ENCODE measurements at regions not wholly inside any gene's neighbourhood (a gene's known extent, or its start where the extent isn't known, plus 50 kb on each side); places are given as distances from the start of the nearest gene placed in this dataset.

DNA sequence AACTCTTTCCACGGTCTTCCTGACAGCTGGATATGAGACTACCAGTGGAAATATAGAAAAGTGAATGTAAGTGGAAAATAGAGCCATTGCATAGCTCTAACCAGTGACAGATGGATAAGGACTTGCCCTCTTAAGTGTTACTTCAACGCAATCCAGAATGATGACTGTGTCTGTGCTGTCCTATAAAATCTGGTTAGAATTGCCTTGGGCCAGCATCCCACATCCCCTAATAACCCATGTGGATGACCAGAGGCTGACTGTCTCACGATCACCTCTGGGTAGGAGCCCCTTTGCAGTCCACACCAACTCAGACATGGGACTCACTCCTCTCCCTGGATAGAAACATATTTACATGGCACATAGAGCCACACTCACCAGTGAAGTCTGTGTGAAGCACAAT lies 186.6 kb downstream of the C1D start:
- H3K36me3 ChIP-seq (replicated peaks in 1 of 2; ENCODE audit: insufficient read depth in 1 of 2, low read depth in 2 of 2) = no peaks in the 10 kb centered on the region
- intact Hi-C loops (cut with DNase I) = no loop called here
- no peaks in the 10 kb centered on the region for H3K9me3 ChIP-seq
- no peak for DNase-seq
- no peaks in the 10 kb centered on the region for H3K27me3 ChIP-seq
- no peaks in the 10 kb centered on the region for H3K4me1 ChIP-seq
- H3K4me3 ChIP-seq = no peak overlapping the region
- TF ChIP-seq, protein P1, sequence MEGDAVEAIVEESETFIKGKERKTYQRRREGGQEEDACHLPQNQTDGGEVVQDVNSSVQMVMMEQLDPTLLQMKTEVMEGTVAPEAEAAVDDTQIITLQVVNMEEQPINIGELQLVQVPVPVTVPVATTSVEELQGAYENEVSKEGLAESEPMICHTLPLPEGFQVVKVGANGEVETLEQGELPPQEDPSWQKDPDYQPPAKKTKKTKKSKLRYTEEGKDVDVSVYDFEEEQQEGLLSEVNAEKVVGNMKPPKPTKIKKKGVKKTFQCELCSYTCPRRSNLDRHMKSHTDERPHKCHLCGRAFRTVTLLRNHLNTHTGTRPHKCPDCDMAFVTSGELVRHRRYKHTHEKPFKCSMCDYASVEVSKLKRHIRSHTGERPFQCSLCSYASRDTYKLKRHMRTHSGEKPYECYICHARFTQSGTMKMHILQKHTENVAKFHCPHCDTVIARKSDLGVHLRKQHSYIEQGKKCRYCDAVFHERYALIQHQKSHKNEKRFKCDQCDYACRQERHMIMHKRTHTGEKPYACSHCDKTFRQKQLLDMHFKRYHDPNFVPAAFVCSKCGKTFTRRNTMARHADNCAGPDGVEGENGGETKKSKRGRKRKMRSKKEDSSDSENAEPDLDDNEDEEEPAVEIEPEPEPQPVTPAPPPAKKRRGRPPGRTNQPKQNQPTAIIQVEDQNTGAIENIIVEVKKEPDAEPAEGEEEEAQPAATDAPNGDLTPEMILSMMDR (IDR thresholded peaks at IDR 0.05) = no peak
- no peak for TF ChIP-seq POLR2A (IDR thresholded peaks at IDR 0.05)
- H3K27ac ChIP-seq = no peak overlapping the region
- 79 to 84% methylated on average over 3 of the region's 3 CpGs for WGBS, 2 donors
- ATAC-seq = no peak

DNA sequence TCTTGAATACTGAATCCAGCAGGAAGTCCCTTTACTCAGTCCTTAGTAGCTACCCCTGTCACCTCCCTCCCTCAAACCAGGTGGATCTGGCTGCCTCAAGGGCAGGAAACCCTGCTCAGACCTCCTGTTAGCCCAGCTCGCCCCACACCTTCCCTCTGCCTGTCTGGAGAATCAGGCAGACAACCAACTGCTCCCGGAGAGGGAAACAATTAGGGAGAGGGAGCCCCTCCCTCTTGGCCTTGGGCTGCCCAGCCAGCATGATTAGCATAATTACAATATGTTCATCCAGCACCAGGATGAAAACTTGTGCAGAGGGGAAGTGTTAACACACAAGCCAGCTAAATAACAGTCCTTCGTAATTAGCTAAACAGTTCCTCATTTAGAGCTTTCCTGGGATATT lies 185.5 kb downstream of the C1D start:
- no peaks in the 10 kb centered on the region for H3K9me3 ChIP-seq
- 41 to 57% methylated on average over 1 to 3 of the region's 3 CpGs for WGBS, 2 donors
- ATAC-seq (no peak), DNase-seq (no peak)
- H3K27me3 ChIP-seq = no peaks in the 10 kb centered on the region
- TF ChIP-seq, protein P1 (IDR thresholded peaks at IDR 0.05) = no peak
- no peak for TF ChIP-seq POLR2A (IDR thresholded peaks at IDR 0.05)
- H3K36me3 ChIP-seq (replicated peaks in 1 of 2; ENCODE audit: insufficient read depth in 1 of 2, low read depth in 2 of 2) = no peaks in the 10 kb centered on the region
- no peaks in the 10 kb centered on the region for H3K4me1 ChIP-seq
- intact Hi-C loops (cut with DNase I) = no loop called here
- H3K27ac ChIP-seq = no peak overlapping the region
- no peak overlapping the region for H3K4me3 ChIP-seq

DNA sequence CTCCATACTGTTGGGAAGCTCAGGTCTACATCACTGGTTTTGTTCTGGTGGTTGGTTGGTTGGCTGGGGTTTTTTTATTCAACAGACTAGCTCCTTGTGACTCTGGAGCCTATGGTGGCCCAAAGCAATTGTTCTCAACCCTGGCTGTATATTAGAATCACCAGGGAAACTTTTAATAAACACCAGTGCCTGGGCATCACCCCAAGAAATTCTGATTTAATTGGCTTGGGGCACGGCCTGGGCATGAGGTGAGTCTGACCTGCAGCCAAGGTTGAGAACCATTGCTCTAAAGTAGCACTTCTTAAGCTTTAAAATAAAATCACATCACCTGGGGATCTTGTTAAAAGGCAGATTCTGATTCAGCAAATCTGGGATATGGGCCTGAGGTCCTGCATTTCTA lies 184.1 kb downstream of the C1D start:
- H3K27me3 ChIP-seq = no peaks in the 10 kb centered on the region
- no peaks in the 10 kb centered on the region for H3K36me3 ChIP-seq (replicated peaks in 1 of 2; ENCODE audit: insufficient read depth in 1 of 2, low read depth in 2 of 2)
- DNase-seq = no peak
- intact Hi-C loops (cut with DNase I) = no loop called here
- WGBS, 2 donors = 33 to 78% methylated on average over 1 of the region's 1 CpG
- no peaks in the 10 kb centered on the region for H3K4me1 ChIP-seq
- H3K27ac ChIP-seq = no peak overlapping the region
- TF ChIP-seq POLR2A (IDR thresholded peaks at IDR 0.05) = no peak
- TF ChIP-seq, protein P1 (IDR thresholded peaks at IDR 0.05) = no peak
- no peak overlapping the region for H3K4me3 ChIP-seq
- H3K9me3 ChIP-seq = no peaks in the 10 kb centered on the region
- ATAC-seq = no peak

DNA sequence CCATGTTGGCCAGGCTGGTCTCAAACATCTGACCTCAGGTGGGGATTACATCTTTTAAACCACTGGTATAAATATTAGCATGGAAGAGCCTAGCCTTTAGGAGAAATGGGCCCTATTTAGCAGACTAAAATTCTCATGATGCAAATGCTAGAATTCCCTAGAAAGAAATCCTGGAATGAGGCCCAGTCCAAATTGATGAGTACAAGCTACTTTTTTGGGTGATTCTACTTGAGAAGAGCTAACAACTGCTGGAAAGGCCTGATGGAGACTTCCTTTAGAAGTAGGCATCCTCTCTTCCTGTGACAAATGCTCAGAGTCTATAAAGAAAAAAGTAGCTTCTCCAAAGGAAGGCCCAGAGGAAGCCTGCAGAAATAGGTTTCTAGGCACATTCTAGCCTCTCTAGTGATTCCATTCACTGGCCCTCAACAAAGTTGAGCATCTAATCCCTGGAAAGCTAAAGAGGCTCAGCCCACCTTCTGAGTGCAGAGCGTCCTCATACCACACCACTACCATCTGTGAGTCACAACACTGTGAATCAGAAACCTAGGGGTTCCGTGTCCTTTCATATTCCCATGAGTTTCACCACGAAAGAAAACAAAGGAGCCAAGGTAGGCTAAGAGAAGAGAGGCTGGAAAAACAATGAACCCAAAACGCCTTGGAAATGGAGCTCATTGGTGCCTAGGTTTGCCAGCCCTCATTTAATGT lies 183.1 kb downstream of the C1D start:
- intact Hi-C loops (cut with DNase I) = no loop called here
- TF ChIP-seq POLR2A (IDR thresholded peaks at IDR 0.05) = no peak
- TF ChIP-seq, protein P1 (IDR thresholded peaks at IDR 0.05) = no peak
- no peaks in the 10 kb centered on the region for H3K9me3 ChIP-seq
- H3K36me3 ChIP-seq (replicated peaks in 1 of 2; ENCODE audit: insufficient read depth in 1 of 2, low read depth in 2 of 2) = no peaks in the 10 kb centered on the region
- DNase-seq (no peak), ATAC-seq (peak; percentile 15)
- peak overlapping the region in 2 of 4 donors; percentile 24 to 35 for H3K27ac ChIP-seq
- no peaks in the 10 kb centered on the region for H3K4me1 ChIP-seq
- H3K27me3 ChIP-seq = no peaks in the 10 kb centered on the region
- WGBS, 2 donors = 65 to 76% methylated on average over 4 of the region's 4 CpGs
- no peak overlapping the region for H3K4me3 ChIP-seq

DNA sequence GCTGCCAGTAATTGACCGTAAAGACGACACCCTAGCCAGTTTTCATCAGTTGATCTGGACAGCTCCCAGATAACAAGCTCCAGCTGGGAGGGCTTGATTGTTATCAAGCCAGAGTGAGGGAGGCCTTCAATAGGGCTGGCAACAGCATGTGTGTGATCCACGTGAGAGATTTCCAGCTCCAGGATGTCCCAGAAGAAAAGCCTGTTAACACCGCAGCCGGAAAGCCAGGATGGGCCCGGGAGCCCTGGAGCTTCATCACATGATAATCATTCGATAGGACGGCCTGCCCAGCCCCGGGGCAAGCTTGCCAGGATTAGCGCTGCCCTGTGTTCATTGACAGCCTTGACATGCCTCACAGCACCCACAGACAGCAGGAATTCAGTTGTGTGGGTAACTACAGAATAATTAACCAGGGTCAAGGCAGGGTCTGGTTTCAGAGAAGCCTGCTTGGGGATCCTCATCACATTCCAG lies 182.5 kb downstream of the C1D start:
- TF ChIP-seq POLR2A (IDR thresholded peaks at IDR 0.05) = no peak
- TF ChIP-seq, protein P1 (IDR thresholded peaks at IDR 0.05) = no peak

More for the DNA sequence above, 182.5 kb downstream of the C1D start:
- H3K27me3 ChIP-seq = no peaks in the 10 kb centered on the region
- H3K4me3 ChIP-seq = no peak overlapping the region
- no peaks in the 10 kb centered on the region for H3K4me1 ChIP-seq
- H3K36me3 ChIP-seq (replicated peaks in 1 of 2; ENCODE audit: insufficient read depth in 1 of 2, low read depth in 2 of 2) = no peaks in the 10 kb centered on the region
- peak overlapping the region in 2 of 4 donors; percentile 24 to 35 for H3K27ac ChIP-seq
- WGBS, 2 donors = 50 to 62% methylated on average over 3 to 10 of the region's 10 CpGs
- ATAC-seq (peak; percentile 67), DNase-seq (peak; percentile 17 to 43 (median 22))
- intact Hi-C loops (cut with DNase I) = no loop called here
- H3K9me3 ChIP-seq = no peaks in the 10 kb centered on the region

Data from body of pancreas (tissue), 4 donors.